NCI-H1694 (cell line): ENCODE measurements at regions not wholly inside any gene's neighbourhood (a gene's known extent, or its start where the extent isn't known, plus 50 kb on each side); places are given as distances from the start of the nearest gene placed in this dataset.

Experiments used
- DNase-seq: peaks from one replicate; lab custom pipeline; 2025; lab: John Stamatoyannopoulos, UW

GRCh38 chr16:86198206-86199118, 299.5 kb downstream of the IRF8 start:
- DNase-seq = no peak

- no peak for DNase-seq
Observed at GRCh38 chr16:86199182-86199581, 300.2 kb downstream of the IRF8 start.

- DNase-seq = no peak
Observed at GRCh38 chr16:86199871-86200695, 301.1 kb downstream of the IRF8 start.

GRCh38 chr16:86200722-86201121, 301.8 kb downstream of the IRF8 start:
- DNase-seq = no peak

GRCh38 chr16:86201746-86202145, 302.8 kb downstream of the IRF8 start:
- DNase-seq = no peak

DNA sequence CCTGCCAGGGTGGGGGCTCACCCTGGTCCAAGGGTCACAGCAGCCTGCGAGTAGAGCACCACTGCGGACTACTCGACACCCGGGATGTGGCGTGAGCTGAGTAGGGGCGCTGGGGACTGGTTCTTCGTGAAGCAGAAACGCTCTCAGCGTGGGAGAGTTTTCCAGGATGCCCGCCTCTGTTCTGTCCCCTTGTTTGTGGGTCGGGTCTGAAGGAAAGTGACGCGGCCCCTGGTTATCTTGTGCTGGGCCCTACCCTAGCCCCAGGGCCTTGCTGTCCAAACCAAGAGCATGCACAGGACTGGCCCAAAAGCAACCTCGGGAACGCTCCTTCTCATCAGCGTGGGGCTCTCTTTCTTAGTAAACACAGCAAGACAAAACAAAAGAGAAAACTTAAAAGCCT, 303.3 kb downstream of the IRF8 start:
- no peak for DNase-seq

- DNase-seq = no peak
Observed at GRCh38 chr16:86202760-86203426, 303.9 kb downstream of the IRF8 start.

DNA sequence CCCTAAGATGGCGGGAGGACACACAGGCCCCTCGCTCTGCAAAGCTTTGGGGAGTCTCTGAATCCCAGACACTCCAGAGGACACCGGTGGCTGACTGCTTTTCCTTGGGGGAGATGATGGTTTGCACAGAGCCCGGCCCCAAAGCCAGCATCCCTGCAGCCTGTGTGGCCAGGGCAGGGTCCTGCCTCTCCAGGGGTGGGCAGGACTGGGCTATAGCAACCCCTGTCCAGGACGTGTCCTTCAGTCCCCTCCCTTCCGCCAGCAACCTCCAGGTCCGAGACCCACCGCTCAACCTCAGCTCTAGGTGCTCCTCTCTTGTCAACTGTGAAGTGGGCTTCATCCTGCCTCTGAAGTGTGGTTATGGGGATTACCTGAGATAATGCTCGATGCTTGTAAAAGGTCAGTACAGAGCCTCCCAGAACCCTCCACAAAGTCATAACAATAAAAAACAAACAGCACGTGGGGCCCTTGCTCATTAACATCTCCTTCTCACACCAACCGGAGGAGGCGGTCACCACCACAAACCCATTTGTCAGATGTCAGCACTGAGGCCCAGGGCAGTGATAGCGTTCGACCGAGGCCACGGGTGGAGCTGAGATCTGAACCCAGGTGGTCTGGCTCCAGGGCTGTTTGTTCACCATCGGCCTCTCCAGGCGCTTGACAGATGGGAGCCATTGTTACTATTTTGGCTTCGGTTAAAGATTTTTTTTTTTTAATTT, 304.8 kb downstream of the IRF8 start:
- no peak for DNase-seq

GRCh38 chr16:86205521-86206245, 304.6 kb upstream of the FOXF1 start:
- no peak for DNase-seq

- no peak for DNase-seq
Observed at GRCh38 chr16:86207350-86207749, 303.0 kb upstream of the FOXF1 start.

GRCh38 chr16:86209202-86209601, 301.1 kb upstream of the FOXF1 start:
- DNase-seq = no peak

DNA sequence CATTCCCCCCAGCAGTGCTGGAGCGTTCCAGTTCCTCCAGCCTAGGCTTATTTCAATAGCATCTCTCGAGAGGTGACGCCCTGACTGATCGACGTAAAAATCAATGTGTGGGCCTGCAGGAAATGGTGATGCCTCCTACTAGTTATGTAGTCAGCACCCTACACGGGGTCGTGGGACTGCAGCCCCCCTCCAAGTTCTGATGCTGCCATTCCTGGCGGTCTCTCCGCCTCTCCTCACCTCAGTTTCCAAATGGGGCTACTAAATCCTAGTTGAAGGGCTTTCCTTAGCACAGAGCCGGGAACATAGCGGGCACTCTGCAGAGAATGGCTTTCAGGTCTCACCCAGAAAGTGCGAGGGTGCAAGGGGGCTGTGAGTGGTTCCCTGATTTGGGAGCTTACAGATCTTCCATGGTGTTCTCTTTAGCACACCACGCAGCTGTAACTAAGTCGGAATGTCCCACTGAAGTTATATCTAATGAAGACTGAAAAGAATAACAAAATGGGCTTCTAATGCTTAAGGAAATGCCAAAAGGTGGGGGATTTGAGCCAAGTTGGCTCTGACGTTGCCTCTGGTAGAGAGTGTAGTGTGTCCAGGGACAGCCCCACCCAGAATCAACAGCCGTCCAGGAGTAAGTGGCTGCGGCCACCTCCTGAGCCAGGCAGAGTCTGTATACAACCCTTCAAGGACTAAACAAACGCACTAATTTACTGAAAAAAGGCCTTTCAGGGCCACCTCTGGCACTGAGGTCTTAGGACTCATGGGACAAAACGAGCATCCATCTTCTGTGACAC, 299.7 kb upstream of the FOXF1 start:
- DNase-seq = no peak

GRCh38 chr16:86211265-86211664, 299.1 kb upstream of the FOXF1 start:
- no peak for DNase-seq

DNA sequence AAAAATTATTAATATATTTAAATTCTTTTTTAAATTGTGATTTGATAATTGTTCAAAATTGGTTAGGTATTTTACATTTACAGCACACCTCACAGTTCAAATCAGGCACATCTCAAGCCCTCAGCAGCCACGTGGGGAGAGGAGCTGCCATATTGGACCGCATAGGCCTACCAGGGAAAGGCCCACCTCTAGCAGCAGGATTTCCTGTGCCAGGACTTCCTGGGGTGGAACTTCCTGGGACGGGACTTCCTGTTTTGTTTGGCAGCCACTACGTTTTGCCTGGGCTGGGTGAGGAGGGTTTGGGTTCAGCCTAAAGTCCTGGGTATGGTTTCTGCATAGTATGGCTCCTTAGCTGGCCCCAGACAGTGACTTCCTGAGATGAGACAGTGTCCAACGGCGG, 298.5 kb upstream of the FOXF1 start:
- no peak for DNase-seq

DNA sequence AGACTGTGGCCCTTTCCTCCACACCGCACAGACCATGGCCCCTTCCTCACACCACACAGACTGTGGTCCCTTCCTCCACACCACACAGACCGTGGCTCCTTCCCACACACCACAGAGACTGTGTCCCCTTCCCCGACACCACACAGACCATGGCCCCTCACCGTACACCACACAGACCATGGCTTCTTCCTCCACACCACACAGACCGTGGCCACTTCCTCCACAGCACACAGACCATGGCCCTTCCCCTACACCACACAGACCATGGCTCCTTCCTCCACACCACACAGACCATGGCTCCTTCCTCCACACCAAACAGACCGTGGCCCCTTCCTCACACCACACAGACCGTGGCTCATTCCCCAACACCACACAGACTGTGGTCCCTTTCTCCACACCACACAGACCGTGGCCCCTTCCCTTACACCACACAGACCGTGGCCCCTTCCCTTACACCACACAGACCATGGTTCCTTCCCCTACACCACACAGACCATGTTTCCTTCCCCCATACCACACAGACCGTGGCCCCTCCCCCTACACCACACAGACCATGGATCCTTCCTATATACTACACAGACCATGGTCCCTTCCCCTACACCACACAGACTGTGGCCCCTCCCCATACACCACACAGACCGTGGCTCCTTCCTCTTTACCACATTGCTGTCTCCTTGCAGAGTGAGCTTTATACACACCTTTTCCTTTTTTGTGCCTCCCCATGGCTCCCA, 297.5 kb upstream of the FOXF1 start:
- DNase-seq = no peak

DNA sequence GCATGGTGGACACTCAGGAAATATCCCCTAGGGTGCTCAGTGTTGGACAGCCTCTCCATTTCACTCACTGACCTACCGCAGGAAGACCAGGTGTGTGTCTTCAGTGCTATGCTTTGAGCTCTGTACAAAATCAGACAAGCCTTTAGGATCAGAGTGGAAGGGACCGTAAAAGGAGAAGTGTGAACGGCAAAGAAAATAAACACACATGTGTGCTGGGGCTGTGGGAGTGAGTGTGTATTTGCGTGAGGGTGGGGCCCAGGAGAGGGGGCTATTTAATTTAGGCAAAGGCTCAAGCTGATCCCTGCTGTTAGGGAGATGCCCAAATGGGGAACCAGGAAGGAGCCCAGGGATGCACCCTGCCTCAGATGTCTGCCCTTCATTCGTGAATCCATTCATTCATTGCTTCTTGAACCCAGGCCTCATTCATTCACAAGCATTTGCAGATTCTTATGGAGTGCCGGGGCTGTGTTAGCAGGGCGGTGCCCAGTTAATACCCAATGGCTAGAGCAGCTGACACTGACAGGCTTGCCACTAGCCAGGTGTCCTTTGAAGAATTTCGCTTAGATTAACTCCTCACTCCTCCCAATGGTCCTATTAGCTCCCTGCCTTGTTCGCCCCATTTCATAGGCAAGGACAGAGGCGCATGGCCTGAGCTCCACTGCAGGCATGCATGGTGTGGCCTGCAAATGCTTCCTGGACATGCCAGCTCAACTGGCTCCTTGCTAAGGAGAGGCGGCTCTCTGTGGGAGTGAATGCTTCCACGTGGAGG, 296.7 kb upstream of the FOXF1 start:
- DNase-seq = no peak

- no peak for DNase-seq
Observed at GRCh38 chr16:86214326-86215232, 295.7 kb upstream of the FOXF1 start.
